GM23248 (cell line): ENCODE measurements at regions not wholly inside any gene's neighbourhood (a gene's known extent, or its start where the extent isn't known, plus 50 kb on each side); places are given as distances from the start of the nearest gene placed in this dataset.

Source experiments
- EZH2 ChIP-seq: fragments of 200-600 bp; sonication (generic); IDR thresholded peaks from 2 replicates; pipeline ENCODE4 v1.6.1; 2018; ENCODE audit warnings: antibody characterized with exemption, mild to moderate bottlenecking; ENCODE audit not compliant: insufficient read depth, poor library complexity, severe bottlenecking
- EZH2phosphoT487 ChIP-seq: fragments of 200-600 bp; sonication (generic); IDR thresholded peaks from 2 replicates; pipeline ENCODE4 v1.6.1; 2018; ENCODE audit warnings: antibody characterized with exemption, moderate library complexity, mild to moderate bottlenecking, low read depth; ENCODE audit not compliant: insufficient read depth

GRCh38 chr1:235052067-235053008, 76.3 kb downstream of the TOMM20 start:
- TF ChIP-seq EZH2 (no peak), EZH2phosphoT487 (no peak)
